Parathyroid adenoma (tissue), 2 donors: ENCODE measurements at regions not wholly inside any gene's neighbourhood (a gene's known extent, or its start where the extent isn't known, plus 50 kb on each side); places are given as distances from the start of the nearest gene placed in this dataset.

Experiments used
- H2AFZ ChIP-seq: fragments of 300-600 bp; sonication (generic); one replicate; pipeline ENCODE4 v1.7.0; 2017; ENCODE audit warnings: antibody characterized with exemption, mild to moderate bottlenecking
- H3K27ac ChIP-seq: fragments of 300-600 bp; sonication (generic); one replicate; pipeline ENCODE4 v1.7.0; 2017
- H3K27me3 ChIP-seq: fragments of 300-600 bp; sonication (generic); one replicate; pipeline ENCODE4 v1.7.0; 2017; ENCODE audit warnings: low read length; ENCODE audit not compliant: control insufficient read depth, insufficient read depth
- H3K36me3 ChIP-seq: fragments of 300-600 bp; sonication (generic); one replicate; pipeline ENCODE4 v1.7.0; 2017; ENCODE audit warnings: low read length; ENCODE audit not compliant: control insufficient read depth, insufficient read depth
- H3K4me1 ChIP-seq: fragments of 300-600 bp; sonication (generic); one replicate; pipeline ENCODE4 v1.7.0; 2017; ENCODE audit warnings: control low read depth
- H3K4me2 ChIP-seq: fragments of 300-600 bp; sonication (generic); one replicate; pipeline ENCODE4 v1.7.0; 2017; ENCODE audit warnings: low read length
- H3K4me3 ChIP-seq: fragments of 300-600 bp; sonication (generic); one replicate; pipeline ENCODE4 v1.7.0; 2017; ENCODE audit warnings: low read depth, low read length
- H3K79me2 ChIP-seq: fragments of 300-600 bp; sonication (generic); one replicate; pipeline ENCODE4 v1.7.0; 2017; ENCODE audit warnings: control low read depth
- H3K9ac ChIP-seq: fragments of 300-600 bp; sonication (generic); one replicate; pipeline ENCODE4 v1.7.0; 2017; ENCODE audit warnings: mild to moderate bottlenecking
- H3K9me3 ChIP-seq: fragments of 300-600 bp; sonication (generic); one replicate; pipeline ENCODE4 v1.7.0; 2017; ENCODE audit warnings: low read length; ENCODE audit not compliant: control insufficient read depth
- CTCF ChIP-seq: fragments of 300-600 bp; sonication (generic); IDR thresholded peaks from one replicate; pipeline ENCODE4 v1.7.0; 2017; ENCODE audit warnings: antibody characterized with exemption, mild to moderate bottlenecking
- donor health status: primary hyperparathyroidism.

GRCh38 chr13:68675209-68675608 is 1432.4 kb upstream of the ATXN8OS start:
- no peak for TF ChIP-seq CTCF
- Histone ChIP-seq H3K4me3 (no peak overlapping the region), H3K4me2 (no peak overlapping the region)

GRCh38 chr13:68667863-68668262 is 1437.7 kb upstream of the PCDH9 start:
- Histone ChIP-seq H3K79me2 (no peaks in the 10 kb centered on the region), H2AFZ (no peak overlapping the region), H3K27me3 (no peaks in the 10 kb centered on the region), H3K9me3 (no peaks in the 10 kb centered on the region), H3K4me1 (no peaks in the 10 kb centered on the region), H3K4me2 (no peak overlapping the region), H3K9ac (no peak overlapping the region), H3K4me3 (no peak overlapping the region), H3K36me3 (no peaks in the 10 kb centered on the region), H3K27ac (no peak overlapping the region)
- no peak for TF ChIP-seq CTCF

More at GRCh38 chr13:68675209-68675608, 1432.4 kb upstream of the ATXN8OS start:
- no peak overlapping the region for H2AFZ ChIP-seq
- no peaks in the 10 kb centered on the region for H3K9me3 ChIP-seq
- H3K27ac ChIP-seq: no peak overlapping the region
- no peaks in the 10 kb centered on the region for H3K27me3 ChIP-seq
- no peak overlapping the region for H3K9ac ChIP-seq
- H3K79me2 ChIP-seq: no peaks in the 10 kb centered on the region
- no peaks in the 10 kb centered on the region for H3K36me3 ChIP-seq
- no peaks in the 10 kb centered on the region for H3K4me1 ChIP-seq

GRCh38 chr13:68666774-68667397 is 1436.8 kb upstream of the PCDH9 start:
- Histone ChIP-seq H3K27me3 (no peaks in the 10 kb centered on the region), H3K4me3 (no peak overlapping the region), H3K27ac (no peak overlapping the region), H3K4me1 (no peaks in the 10 kb centered on the region), H3K36me3 (no peaks in the 10 kb centered on the region), H3K9me3 (no peaks in the 10 kb centered on the region), H3K4me2 (no peak overlapping the region), H2AFZ (no peak overlapping the region), H3K9ac (no peak overlapping the region), H3K79me2 (no peaks in the 10 kb centered on the region)
- TF ChIP-seq CTCF: no peak

GRCh38 chr13:68645814-68646213 is 1415.7 kb upstream of the PCDH9 start:
- no peaks in the 10 kb centered on the region for H3K36me3 ChIP-seq
- no peak overlapping the region for H2AFZ ChIP-seq
- H3K27ac ChIP-seq: no peak overlapping the region
- no peaks in the 10 kb centered on the region for H3K4me1 ChIP-seq
- H3K9me3 ChIP-seq: no peaks in the 10 kb centered on the region
- TF ChIP-seq CTCF: no peak
- no peaks in the 10 kb centered on the region for H3K79me2 ChIP-seq
- no peak overlapping the region for H3K4me2 ChIP-seq
- no peak overlapping the region for H3K9ac ChIP-seq
- no peak overlapping the region for H3K4me3 ChIP-seq
- H3K27me3 ChIP-seq: no peaks in the 10 kb centered on the region

- H3K4me2 ChIP-seq: no peak overlapping the region
- no peak overlapping the region for H3K27ac ChIP-seq
- no peaks in the 10 kb centered on the region for H3K27me3 ChIP-seq
- no peak overlapping the region for H3K4me3 ChIP-seq
- no peaks in the 10 kb centered on the region for H3K79me2 ChIP-seq
- H3K36me3 ChIP-seq: no peaks in the 10 kb centered on the region
- no peak for TF ChIP-seq CTCF
- H3K4me1 ChIP-seq: no peaks in the 10 kb centered on the region
- no peak overlapping the region for H3K9ac ChIP-seq
- no peaks in the 10 kb centered on the region for H3K9me3 ChIP-seq
- H2AFZ ChIP-seq: no peak overlapping the region
These were observed 1414.5 kb upstream of the PCDH9 start for GRCh38 chr13:68644611-68645010.
